ENCODE measurements at regions not wholly inside any gene's neighbourhood (a gene's known extent, or its start where the extent isn't known, plus 50 kb on each side); places are given as distances from the start of the nearest gene placed in this dataset.
"Not testable (repeated sequence)": the region's sequence is repeated elsewhere in the genome, so short reads cannot be mapped to it uniquely, and the experiment has no call there.

DNA sequence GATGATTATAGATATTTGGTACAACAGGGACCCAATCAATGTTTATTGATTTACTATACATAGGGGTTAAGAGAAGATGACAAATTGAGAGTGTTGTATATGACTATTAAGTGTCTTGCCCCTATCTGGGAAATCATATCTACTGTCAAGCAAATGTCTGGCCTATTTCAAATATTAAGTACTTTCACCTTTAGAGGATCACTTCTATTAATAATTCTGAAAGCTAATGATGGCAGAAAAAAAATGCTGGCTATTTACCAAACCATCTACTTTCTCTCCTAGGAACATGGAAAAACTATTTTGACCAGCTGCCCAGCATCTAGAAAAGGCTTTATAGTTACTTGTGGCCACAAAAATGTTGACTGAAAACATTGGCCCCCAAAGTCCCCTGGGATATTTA, 632.3 kb upstream of the ZNF385D start:
- H3K36me3 ChIP-seq = no peaks in the 10 kb centered on the region
- no peak overlapping the region for H3K4me3 ChIP-seq
- no peaks in the 10 kb centered on the region for H3K9me3 ChIP-seq (replicated peaks in 1 of 11)
- TF ChIP-seq Cebpa-rat (IDR thresholded peaks at IDR 0.05) = no peak
- H3K27me3 ChIP-seq = no peaks in the 10 kb centered on the region
- no peak overlapping the region for H3K27ac ChIP-seq
- H3K4me2 ChIP-seq = no peak overlapping the region
- no peaks in the 10 kb centered on the region for H3K4me1 ChIP-seq
- H3K9ac ChIP-seq = no peak overlapping the region
- no peaks in the 10 kb centered on the region for H4K20me1 ChIP-seq

DNA sequence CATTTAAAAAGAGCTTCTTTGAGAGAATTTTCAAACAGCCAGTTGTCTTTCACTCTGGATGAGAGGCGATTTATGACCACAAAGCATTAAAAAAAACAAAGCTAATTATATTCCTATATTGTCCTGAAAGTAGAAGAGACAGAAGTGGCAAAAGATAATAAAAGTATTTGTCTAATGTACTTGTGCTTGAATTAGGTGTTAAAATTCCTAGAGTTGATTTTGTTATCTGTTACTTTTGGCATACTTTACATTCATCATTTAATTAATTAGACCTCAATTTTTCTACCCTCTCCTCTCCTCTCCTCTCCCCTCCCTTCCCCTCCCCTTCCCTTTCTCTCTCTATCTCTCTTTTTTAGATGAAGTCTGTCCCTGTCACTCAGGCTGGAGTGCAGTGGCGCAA, 635.1 kb upstream of the ZNF385D start:
- Histone ChIP-seq H3K4me2 (no peak overlapping the region), H3K27me3 (no peaks in the 10 kb centered on the region), H3K4me3 (no peak overlapping the region), H4K20me1 (no peaks in the 10 kb centered on the region), H3K9me3 (replicated peaks in 1 of 11) (no peaks in the 10 kb centered on the region), H3K36me3 (no peaks in the 10 kb centered on the region), H3K4me1 (no peaks in the 10 kb centered on the region), H3K27ac (no peak overlapping the region), H3K9ac (no peak overlapping the region)
- no peak for TF ChIP-seq Cebpa-rat (IDR thresholded peaks at IDR 0.05)

DNA sequence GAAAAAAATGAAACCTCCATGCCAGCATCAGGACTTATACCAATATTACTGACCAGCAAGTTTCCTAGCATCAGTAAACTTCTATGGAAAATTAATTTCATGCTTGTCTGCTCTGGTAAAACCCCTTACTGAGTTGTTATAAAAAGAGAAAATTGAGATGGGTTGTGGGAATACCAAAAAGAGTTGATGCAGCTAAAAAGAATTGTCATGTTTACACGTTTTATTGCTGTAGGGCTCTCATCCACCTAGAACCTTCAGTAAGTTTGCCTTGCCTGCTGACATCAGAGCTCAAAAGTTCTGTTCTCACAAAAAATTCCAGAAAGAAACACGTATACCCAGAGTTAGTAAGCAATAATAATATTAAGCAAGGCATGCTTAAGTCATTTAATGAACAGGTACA, 641.3 kb upstream of the ZNF385D start:
- Histone ChIP-seq H4K20me1 (no peaks in the 10 kb centered on the region), H3K9ac (no peak overlapping the region), H3K27me3 (no peaks in the 10 kb centered on the region), H3K4me2 (no peak overlapping the region), H3K4me1 (no peaks in the 10 kb centered on the region), H3K4me3 (no peak overlapping the region), H3K9me3 (replicated peaks in 1 of 11) (no peaks in the 10 kb centered on the region), H3K36me3 (no peaks in the 10 kb centered on the region), H3K27ac (no peak overlapping the region)
- no peak for TF ChIP-seq Cebpa-rat (IDR thresholded peaks at IDR 0.05)

DNA sequence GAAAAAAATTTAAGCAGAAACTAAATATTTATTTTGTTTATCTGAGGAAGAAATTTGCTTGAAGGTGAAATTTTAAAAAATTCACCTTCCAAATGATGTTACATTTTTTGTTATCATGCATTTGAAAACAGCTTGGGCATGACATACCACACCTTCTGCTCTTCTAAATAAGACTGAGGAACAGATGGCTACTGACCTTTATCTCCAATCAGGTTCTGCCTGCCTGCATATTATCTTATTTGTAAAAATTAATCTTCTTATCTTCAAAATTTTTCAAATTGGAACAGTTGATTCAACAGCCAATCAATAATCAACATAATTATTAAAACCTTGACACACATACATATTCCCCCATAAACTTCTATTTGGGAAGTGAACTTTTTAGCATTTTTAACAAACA, 641.8 kb upstream of the ZNF385D start:
- no peak overlapping the region for H3K27ac ChIP-seq
- no peaks in the 10 kb centered on the region for H3K27me3 ChIP-seq
- no peak for TF ChIP-seq Cebpa-rat (IDR thresholded peaks at IDR 0.05)
- no peak overlapping the region for H3K4me2 ChIP-seq
- H3K36me3 ChIP-seq = no peaks in the 10 kb centered on the region
- H3K4me3 ChIP-seq = no peak overlapping the region
- H3K4me1 ChIP-seq = no peaks in the 10 kb centered on the region
- H3K9ac ChIP-seq = no peak overlapping the region
- H3K9me3 ChIP-seq (replicated peaks in 1 of 11) = no peaks in the 10 kb centered on the region
- no peaks in the 10 kb centered on the region for H4K20me1 ChIP-seq

DNA sequence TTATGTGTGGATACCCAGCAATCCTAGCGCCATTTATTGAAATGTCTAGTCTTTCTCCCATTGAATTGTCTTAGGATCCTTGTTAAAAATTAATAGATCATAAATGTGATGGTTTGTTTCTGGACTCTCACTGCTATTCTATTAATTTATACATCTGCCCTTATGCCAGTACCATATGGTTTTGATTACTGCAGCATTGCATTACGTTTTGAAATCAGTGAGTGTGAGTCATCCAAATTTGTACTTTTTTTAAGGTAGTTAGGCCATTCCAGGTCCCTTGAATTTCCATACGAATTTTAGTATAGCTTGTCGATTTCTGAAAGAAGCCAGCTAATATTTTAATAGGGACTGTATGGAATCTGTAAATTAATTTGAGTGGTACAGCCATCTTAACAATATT, 648.6 kb upstream of the ZNF385D start:
- no peaks in the 10 kb centered on the region for H3K36me3 ChIP-seq
- no peaks in the 10 kb centered on the region for H3K9me3 ChIP-seq (replicated peaks in 1 of 11)
- no peak for TF ChIP-seq Cebpa-rat (IDR thresholded peaks at IDR 0.05)
- no peak overlapping the region for H3K4me3 ChIP-seq
- H3K4me2 ChIP-seq = no peak overlapping the region
- H3K9ac ChIP-seq = no peak overlapping the region
- no peaks in the 10 kb centered on the region for H3K27me3 ChIP-seq
- no peaks in the 10 kb centered on the region for H4K20me1 ChIP-seq
- no peak overlapping the region for H3K27ac ChIP-seq
- H3K4me1 ChIP-seq = no peaks in the 10 kb centered on the region

DNA sequence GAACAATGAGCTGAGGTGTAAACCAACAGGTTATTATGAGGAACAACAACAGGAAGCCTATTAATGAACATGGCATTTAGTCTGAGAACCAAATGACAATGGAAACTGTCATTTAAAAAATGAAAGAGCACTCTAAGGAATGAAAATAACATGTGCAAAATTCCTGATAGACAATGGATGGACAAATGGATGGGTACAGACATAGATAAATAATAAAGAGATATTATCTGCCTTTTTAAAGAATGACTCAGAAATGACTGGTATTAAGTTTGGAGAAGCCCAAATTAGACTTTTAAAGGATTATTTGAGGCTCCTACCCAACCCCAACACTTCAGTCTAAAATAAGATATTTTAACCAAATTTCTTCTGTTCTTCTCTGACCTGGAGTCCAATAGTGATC, 650.5 kb upstream of the ZNF385D start:
- H3K27ac ChIP-seq = no peak overlapping the region
- no peaks in the 10 kb centered on the region for H3K4me1 ChIP-seq
- H3K9me3 ChIP-seq (replicated peaks in 1 of 11) = no peaks in the 10 kb centered on the region
- no peaks in the 10 kb centered on the region for H3K36me3 ChIP-seq
- TF ChIP-seq Cebpa-rat (IDR thresholded peaks at IDR 0.05) = no peak
- no peak overlapping the region for H3K4me3 ChIP-seq
- no peak overlapping the region for H3K9ac ChIP-seq
- no peaks in the 10 kb centered on the region for H4K20me1 ChIP-seq
- H3K27me3 ChIP-seq = no peaks in the 10 kb centered on the region
- no peak overlapping the region for H3K4me2 ChIP-seq

DNA sequence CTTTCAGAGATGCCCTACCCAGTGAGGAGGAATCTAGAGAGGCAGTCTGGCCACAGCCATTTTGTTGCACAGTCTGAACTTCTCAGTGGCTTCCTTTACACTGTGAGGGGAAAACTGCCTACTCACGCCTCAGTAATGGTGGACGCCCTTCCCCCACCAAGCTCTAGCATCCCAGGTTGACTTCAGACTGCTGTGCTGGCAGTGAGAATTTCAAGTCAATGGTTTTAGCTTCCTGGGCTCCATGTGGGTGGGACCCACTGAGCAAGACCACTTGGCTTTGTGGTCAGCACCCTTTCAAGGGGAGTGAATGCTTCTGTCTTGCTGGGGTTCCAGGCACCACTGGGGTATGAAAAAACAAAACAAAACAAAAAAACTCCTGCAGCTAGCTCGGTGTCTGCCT, 663.2 kb upstream of the ZNF385D start:
- Histone ChIP-seq H3K27ac (no peak overlapping the region), H3K9me3 (replicated peaks in 1 of 11) (peaks cover 4 to 17% (median 8%) of the 10 kb centered on the region in 11 experiments; a peak in 17 of 22 replicates), H3K4me3 (no peak overlapping the region), H3K27me3 (no peaks in the 10 kb centered on the region), H3K4me2 (no peak overlapping the region), H3K4me1 (no peaks in the 10 kb centered on the region), H3K9ac (no peak overlapping the region), H4K20me1 (no peaks in the 10 kb centered on the region), H3K36me3 (no peaks in the 10 kb centered on the region)
- no peak for TF ChIP-seq Cebpa-rat (IDR thresholded peaks at IDR 0.05)

DNA sequence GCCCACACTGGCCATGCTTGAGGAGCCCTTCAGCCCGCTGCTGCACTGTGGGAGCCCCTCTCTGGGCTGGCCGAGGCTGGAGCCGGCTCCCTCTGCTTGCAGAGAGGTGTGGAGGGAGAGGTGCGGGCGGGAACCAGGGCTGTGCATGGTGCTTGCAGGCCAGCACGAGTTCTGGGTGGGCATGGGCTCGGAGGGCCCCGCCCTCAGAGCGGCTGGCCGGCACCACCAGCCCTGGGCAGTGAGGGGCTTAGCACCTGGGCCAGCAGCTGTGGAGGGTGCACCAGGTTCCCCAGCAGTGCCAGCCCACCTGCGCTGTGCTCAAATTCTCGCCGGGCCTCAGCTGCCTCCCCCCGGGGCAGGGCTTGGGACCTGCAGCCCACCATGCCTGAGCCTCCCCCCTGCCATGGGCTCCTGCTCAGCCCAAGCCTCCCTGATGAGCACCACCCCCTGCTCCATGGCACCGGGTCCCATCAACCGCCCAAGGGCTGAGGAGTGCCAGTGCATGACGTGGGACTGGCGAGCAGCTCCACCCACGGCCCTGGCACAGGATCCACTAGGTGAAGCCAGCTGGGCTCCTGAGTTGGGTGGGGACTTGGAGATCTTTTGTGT, 665.9 kb upstream of the ZNF385D start:
- not testable (repeated sequence) for H3K4me1 ChIP-seq, H3K4me2 ChIP-seq, H3K27ac ChIP-seq, H3K36me3 ChIP-seq, H3K9ac ChIP-seq, H4K20me1 ChIP-seq, H3K27me3 ChIP-seq, H3K4me3 ChIP-seq
- peaks cover 4 to 17% (median 8%) of the 10 kb centered on the region in 11 experiments; a peak in 17 of 22 replicates for H3K9me3 ChIP-seq (replicated peaks in 1 of 11)

DNA sequence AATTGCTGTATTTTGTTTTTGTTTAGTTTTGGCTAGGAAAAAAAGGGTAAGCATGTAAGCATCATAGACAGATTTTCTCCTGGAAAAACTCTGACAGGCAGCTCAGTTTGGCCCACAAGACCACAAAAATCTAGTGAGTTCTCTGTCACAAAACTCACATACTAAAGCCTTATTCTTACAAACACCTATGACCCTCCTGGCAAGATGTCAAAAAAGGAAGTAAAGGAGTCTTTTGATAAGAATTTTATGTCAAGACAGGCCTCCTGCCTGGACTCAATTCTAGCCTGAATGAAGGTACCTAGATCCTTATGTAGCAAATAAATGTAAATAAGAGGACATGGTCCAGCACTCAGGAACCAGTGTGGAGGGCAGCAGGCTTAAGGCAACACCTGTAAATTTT, 668.3 kb upstream of the ZNF385D start:
- Histone ChIP-seq H3K4me2 (no peak overlapping the region), H3K36me3 (no peaks in the 10 kb centered on the region), H3K27me3 (no peaks in the 10 kb centered on the region), H3K4me3 (no peak overlapping the region), H3K4me1 (no peaks in the 10 kb centered on the region), H3K9ac (no peak overlapping the region), H3K9me3 (replicated peaks in 1 of 11) (peaks cover 4 to 17% (median 8%) of the 10 kb centered on the region in 11 experiments; a peak in 17 of 22 replicates), H4K20me1 (no peaks in the 10 kb centered on the region), H3K27ac (no peak overlapping the region)
- no peak for TF ChIP-seq Cebpa-rat (IDR thresholded peaks at IDR 0.05)

DNA sequence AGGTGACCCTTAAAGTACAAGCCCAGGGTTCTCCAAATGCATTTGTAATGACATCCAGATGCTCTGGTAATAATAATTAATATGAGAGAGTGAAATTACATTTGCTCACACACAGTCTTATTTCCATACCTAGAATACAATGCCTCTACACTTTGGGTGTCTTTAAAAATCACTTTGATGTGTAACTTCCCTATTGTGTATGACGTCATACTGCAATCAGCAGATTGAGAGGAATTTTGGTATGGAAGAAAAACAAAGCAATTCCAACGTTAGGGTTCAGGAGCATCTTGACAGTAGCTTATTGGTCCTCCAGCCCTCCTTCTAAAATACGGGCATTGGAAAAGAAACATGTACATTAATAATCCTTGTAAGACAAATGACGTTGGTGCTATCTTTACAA, 670.6 kb upstream of the ZNF385D start:
- Histone ChIP-seq H3K36me3 (no peaks in the 10 kb centered on the region), H4K20me1 (no peaks in the 10 kb centered on the region), H3K4me3 (no peak overlapping the region), H3K4me2 (no peak overlapping the region), H3K27me3 (no peaks in the 10 kb centered on the region), H3K9ac (no peak overlapping the region), H3K27ac (no peak overlapping the region), H3K4me1 (no peaks in the 10 kb centered on the region), H3K9me3 (replicated peaks in 1 of 11) (peaks cover 3 to 17% (median 7%) of the 10 kb centered on the region in 11 experiments; a peak in 17 of 22 replicates)
- TF ChIP-seq Cebpa-rat (IDR thresholded peaks at IDR 0.05) = no peak
